Vagina (tissue), 2 donors: ENCODE measurements at regions not wholly inside any gene's neighbourhood (a gene's known extent, or its start where the extent isn't known, plus 50 kb on each side); places are given as distances from the start of the nearest gene placed in this dataset.

Source experiments
- CTCF ChIP-seq, 3 experiments: fragments of 450-650 bp in 2 of 3; fragments of 200-600 bp in 1 of 3; sonication (generic) in 1 of 3; IDR thresholded peaks; one replicate each; pipeline ENCODE4 v1.5.1; 2017 to 2019; ENCODE audit warnings: antibody characterized with exemption in 3 of 3, mild to moderate bottlenecking in 2 of 3, moderate library complexity in 2 of 3
- POLR2A ChIP-seq, 2 donors: fragments of 450-650 bp; IDR thresholded peaks; one replicate each; pipeline ENCODE4 v1.6.1; 2017; ENCODE audit warnings: antibody characterized with exemption in 2 of 2, mild to moderate bottlenecking in 2 of 2, moderate library complexity in 2 of 2

- TF ChIP-seq CTCF (IDR thresholded peaks at IDR 0.05) (no peak), POLR2A (IDR thresholded peaks at IDR 0.05) (no peak)
Measured at GRCh38 chr3:70899816-70900215, 587.4 kb upstream of the MDFIC2 start.
